Muscle of arm (tissue), 1 donor: ENCODE measurements at regions not wholly inside any gene's neighbourhood (a gene's known extent, or its start where the extent isn't known, plus 50 kb on each side); places are given as distances from the start of the nearest gene placed in this dataset.
"Not testable (repeated sequence)": the region's sequence is repeated elsewhere in the genome, so short reads cannot be mapped to it uniquely, and the experiment has no call there.

Source experiments
- DNase-seq: peaks from one replicate; pipeline ENCODE4 v3.0.0-alpha.2; 2013

- no peak for DNase-seq
These were observed 151.1 kb downstream of the CTTN start for GRCh38 chr11:70549386-70549785.

DNA sequence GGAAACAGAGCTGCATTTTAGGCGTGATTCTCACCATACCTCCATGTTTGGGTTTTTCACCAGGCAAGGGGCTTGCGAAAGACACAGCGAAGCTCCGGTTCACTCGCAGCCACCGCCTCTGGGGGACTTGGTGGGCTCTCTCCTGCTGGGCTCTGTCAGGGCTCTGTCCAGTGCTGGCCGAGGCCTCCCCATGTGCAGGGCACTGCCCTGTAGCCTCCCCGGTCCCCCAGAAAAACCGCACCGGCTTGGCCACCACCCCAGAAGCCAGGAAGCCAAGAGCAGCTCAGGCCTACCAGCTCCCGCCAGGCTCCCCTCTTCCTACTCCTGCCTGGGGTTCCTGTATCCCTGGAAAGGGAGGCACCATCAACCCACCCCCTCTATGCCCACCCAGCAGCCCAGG, 151.5 kb downstream of the CTTN start:
- no peak for DNase-seq

GRCh38 chr11:70550456-70551195, 152.3 kb downstream of the CTTN start:
- DNase-seq, result no peak

DNA sequence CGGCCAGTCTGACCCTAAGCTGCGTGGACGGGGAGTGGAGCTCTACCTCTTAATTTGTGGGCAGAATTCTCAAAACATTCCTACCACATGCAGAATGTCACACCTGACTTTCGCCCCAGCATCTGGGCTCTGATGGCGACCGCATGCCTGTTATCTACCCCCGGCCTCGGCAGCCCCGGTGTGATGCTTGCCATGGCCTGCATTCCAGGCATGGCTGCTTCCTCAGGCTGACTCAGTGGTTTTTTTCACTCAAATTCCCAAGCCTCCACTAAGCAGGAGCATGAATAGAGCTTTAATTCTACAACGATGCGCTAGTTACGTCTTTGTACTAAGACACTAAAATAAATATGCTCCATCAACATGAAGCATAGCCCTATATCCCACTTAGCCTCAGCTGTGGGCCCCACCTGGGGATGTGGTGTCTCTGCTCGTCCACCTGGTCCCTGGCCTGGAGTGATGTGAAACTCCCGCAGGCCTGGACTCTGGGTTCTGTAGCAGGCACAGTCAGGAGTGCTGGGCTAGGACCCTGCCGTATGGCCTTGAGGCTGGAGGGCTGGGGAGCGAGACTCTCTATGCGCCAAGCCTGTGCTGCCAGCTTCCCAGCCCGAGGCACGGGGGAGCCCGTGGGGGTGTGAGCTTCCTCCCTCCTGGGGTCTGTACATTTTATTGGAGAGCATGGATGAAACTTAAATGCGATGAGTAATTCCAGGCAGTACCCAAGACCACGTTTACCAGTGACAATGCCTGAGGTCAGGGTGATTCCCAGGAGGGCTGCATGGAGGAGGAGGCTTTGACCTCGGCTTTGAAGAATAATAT, 153.2 kb downstream of the CTTN start:
- no peak for DNase-seq

DNA sequence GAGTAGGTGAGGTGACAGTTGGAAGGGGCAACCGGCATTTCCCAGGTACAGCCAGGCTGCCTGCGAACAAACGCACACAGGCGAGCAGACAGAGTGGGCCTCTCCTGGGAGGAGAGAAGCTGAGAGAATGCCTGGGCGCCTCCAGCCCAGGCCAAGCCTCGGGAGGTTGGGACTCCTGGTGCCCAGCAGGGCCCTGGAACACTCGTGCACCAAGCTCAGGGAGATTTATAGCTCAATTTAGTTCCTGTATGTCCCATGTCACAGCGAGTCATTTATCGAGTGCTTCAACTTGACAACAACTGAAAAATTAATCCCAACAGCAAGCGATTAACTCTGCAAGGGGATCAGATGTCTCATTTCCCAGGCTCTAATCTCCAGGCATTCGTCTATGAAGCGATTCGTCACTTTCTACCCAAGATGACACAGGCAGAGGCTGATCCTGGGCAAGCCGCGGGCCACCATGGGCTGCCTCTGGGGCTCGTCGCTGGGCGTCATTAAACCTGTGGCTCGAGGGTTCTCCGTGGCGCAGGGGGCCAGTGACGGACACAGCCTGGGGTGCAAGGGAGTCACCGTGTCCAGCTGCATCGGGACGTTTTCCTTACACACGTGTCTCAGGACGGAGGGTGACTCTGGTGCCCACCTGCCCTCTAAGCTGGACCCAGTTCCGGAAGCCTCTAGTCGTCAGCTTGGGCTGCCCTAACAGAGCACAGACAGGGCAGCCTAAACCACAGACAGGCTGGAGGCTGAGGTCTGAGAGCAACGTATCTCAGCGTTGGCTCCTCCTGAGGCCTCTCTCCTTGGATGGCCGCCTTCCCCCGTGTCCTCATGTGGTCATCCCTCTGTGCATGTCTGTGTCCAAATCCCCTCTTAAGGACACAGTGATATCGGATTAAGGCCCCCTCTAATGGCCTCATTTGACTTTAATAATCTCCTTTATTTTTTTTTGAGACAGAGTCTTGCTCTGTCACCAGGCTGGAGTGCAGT, 154.1 kb downstream of the CTTN start:
- DNase-seq, result no peak

DNA sequence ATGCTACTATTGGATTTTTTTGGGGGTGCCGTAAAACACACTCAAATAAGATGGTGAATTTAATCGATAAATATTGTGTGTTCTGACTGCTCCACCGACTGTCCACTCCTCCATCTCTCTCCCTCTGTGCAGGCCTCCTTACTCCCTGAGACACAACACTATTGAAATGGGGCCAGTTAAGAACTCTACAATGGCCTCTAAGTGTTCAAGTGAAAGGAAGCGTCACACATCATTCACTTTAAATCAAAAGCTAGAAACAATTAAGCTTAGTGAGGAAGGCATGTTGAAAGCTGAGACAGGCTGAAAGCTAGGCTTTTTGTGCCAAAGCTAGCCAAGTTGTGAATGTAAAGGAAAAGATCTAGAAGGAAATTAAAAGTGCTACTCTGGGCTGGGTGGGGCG, 156.7 kb downstream of the CTTN start:
- DNase-seq, result no peak

DNA sequence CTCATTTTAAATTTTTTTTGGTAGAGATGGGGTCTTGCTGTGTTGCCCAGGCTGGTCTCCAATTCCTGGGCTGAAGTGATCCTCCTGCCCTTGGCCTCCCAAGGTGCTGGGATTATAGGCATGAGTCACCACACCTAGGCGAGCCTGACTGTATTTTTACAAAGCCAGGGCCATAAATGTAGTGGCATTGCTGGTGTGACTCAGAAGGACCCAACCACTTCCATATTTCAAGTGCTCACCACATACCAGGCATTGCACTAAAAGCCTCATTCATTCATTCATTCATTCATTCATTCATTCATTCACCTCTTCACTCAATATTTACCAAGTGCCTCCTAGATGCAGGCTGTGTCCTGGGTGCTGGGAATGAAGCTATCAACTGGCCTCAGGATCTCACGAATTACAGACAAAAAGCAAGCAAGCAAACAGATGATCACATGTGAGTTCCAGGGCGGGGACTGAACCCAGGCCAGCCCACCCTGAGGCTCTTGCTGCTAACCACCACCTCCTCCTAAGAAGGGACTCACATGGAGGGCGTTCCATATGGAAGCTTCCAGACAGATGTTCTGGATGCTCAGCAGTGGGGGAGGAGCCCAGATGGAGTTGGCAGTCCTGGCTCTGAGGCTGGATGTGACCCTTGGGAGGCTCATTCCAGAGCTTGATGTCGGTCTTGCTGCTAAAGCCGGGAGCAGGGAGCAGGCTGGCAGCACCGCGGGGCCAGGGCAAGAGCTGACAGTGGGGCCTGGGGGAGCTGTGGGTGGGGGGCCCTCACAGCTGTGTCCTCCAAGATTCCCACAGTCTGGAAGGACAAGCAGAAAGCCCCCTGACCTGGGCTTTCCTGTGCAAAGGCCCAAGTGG, 158.8 kb downstream of the CTTN start:
- DNase-seq, result peak; percentile 57

GRCh38 chr11:70557742-70558485, 159.6 kb downstream of the CTTN start:
- DNase-seq, result peak; percentile 14

DNA sequence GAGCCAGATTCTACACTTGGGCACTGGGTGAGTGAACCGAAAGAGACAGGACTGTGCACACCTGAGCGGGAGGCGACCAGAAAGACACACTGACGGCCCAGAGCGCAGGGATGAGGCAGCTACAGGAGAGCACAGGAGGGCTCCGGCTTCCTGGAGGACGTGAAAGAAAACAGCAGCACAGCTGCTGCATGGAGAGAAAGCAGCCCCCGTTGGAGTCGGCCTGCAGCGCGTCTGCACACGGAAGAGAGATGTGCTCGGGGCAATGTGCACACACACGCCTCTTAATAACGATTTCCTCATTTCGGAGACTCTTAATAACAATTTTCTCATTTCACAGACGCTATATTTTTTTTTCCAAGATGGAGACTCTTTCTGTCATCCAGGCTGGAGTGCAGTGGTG, 160.4 kb downstream of the CTTN start:
- DNase-seq, result no peak

DNA sequence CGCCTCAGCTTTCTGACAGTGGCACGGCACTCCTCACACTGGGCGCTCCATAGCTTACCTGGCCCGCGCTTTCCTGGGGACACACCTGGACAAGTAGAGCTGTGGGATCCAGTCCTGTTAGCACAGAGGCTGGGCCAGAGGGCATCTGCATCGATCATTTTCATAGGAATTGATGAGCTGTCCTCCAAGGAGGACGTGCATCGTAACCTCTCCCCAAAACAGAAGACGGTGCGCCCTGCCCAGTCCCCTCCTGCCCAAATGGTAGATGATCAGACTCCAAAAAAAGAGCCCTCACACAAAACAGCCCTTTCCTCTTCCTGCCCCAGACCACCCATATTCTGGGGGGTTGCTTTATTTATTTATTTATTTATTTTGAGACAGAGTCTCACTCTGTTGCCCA, 161.2 kb downstream of the CTTN start:
- no peak for DNase-seq

DNA sequence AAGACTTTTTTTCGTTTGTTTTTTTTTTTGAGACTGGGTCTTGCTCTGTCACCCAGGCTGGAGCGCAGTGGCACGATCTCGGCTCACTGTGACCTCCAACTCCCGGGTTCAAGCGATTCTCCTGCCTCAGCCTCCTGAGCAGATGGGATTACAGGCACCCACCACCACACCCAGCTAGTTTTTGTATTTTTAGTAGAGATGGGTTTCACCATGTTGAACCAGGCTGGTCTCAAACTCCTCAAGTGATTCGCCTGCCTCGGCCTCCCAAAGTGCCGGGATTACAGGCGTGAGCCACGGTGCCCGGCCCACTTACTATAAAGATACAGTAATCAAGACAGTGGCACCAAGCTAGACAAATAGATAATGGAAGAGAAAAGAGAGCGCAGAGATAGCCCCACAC, 162.3 kb downstream of the CTTN start:
- not testable (repeated sequence) for DNase-seq

GRCh38 chr11:70566768-70567530, 168.6 kb downstream of the CTTN start:
- no peak for DNase-seq

GRCh38 chr11:70567680-70568034, 169.3 kb downstream of the CTTN start:
- no peak for DNase-seq

DNA sequence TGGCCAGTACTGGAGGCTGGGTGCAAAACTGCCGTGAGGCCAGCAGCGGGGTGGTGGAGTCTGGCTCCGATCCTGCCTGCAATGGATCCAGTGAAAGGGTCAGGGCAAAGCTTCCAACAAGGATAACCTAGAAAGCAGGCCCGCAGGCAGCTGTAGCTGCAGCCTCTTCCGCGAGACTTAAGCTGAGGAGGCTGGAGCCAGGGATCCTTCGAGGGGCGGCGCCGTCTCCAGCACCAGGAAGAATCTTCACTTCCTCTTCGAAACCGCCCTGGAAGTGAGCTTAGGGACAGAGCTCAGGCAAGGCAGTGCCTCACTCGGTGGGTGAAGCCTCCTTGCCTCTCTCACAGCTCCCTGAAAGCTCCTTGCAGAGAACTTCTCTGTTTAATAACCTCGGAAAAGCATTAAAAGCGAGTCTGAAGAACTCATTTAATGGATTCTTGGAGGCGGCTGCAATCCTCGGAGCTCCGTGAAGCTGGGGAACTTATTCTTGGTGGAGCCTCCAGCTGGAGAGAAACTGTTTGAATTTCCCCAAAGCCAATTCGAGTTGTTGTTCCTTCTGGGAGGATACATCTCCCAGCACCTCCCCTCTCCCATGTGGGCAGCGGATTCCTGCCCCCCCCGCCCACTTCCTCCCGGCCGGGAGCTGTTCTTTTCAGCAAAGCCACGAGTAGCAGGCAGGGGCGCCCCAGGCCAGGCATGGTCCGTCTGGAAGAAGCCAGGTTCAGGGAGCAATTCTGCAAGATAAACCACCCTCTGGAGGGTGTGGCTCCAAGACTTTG, 169.9 kb downstream of the CTTN start:
- peak; percentile 66 for DNase-seq

- DNase-seq, result no peak
These were observed 170.7 kb downstream of the CTTN start for GRCh38 chr11:70568814-70569617.

GRCh38 chr11:70569618-70569890, 171.2 kb downstream of the CTTN start:
- DNase-seq, result no peak

GRCh38 chr11:70569996-70570692, 171.8 kb downstream of the CTTN start:
- DNase-seq, result no peak
